HCT116 (cell line): ENCODE measurements at regions not wholly inside any gene's neighbourhood (a gene's known extent, or its start where the extent isn't known, plus 50 kb on each side); places are given as distances from the start of the nearest gene placed in this dataset.

Experiments used
- ATAC-seq: fragments of 200-7000 bp; cut with Tn5 transposase; 2 replicates; pipeline ENCODE4 v1.9.1; 2020; ENCODE audit warnings: mild to moderate bottlenecking, moderate library complexity
- BruUV-seq: library from RNA; stranded (reverse); fragments of 400-500 nt; replicated peaks from 2 replicates; lab custom pipeline; 2021; lab: Mats Ljungman, UMichigan
- CTCF ChIA-PET: fragments of 300-600 bp; sonication (Branson Sonifier 250); formaldehyde crosslinking; loops from one replicate; lab custom pipeline; 2021; ENCODE audit warnings: antibody characterized with exemption; lab: Charles Lee
- POLR2A ChIA-PET: fragments of 300-600, 350-600 bp; sonication (Branson Sonifier 250); formaldehyde crosslinking; loops from one replicate; lab custom pipeline; 2021; ENCODE audit warnings: antibody characterized with exemption; lab: Charles Lee
- RAD21 ChIA-PET, 2 experiments: fragments of 300-600 bp; sonication (Branson Sonifier 250); formaldehyde crosslinking; loops; one replicate each; lab custom pipeline; 2023; ENCODE audit warnings: low total read pairs in 2 of 2; ENCODE audit not compliant: uncharacterized antibody in 2 of 2, unreplicated experiment in 2 of 2, low non-redundant PET in 1 of 2; lab: Charles Lee
- DNase-seq: peaks from one replicate; pipeline ENCODE4 v3.0.0-alpha.2; 2010; ENCODE audit warnings: low read depth, low spot score
- H2AFZ ChIP-seq: fragments of 200-600 bp; shearing (Covaris generic), sonication (generic); 2 replicates; pipeline ENCODE4 v1.6.1; 2017; ENCODE audit warnings: low read depth, mixed run types, mixed read lengths, antibody characterized with exemption, low read length; ENCODE audit not compliant: poor library complexity, severe bottlenecking
- H3K27ac ChIP-seq: 2 replicates; pipeline ENCODE4 v1.5.1; 2012; ENCODE audit warnings: low read depth, low read length
- H3K27me3 ChIP-seq: fragments of 200-600 bp; sonication (generic); 2 replicates; pipeline ENCODE4 v1.6.1; 2016; ENCODE audit warnings: mixed run types, low read length, mixed read lengths; ENCODE audit not compliant: insufficient read depth
- H3K36me3 ChIP-seq, 2 experiments: fragments of 200-500 bp in 1 of 2; fragments of 200-600 bp in 1 of 2; sonication (Bioruptor generic) in 1 of 2; sonication (generic) in 1 of 2; 2 replicates each; pipeline versions ENCODE4 v1.5.1 to v1.6.1; 2014 to 2016; ENCODE audit warnings: low read length in 2 of 2, inconsistent platforms in 1 of 2, mixed read lengths in 1 of 2, mixed run types in 1 of 2; ENCODE audit not compliant: insufficient read depth in 2 of 2, control insufficient read depth in 1 of 2
- H3K4me1 ChIP-seq, 2 experiments: fragments of 200-600 bp in 1 of 2; sonication (generic) in 1 of 2; 2 replicates each; pipeline versions ENCODE4 v1.5.1 to v1.6.1; 2012 to 2017; ENCODE audit warnings: low read length in 2 of 2, inconsistent platforms in 1 of 2, mild to moderate bottlenecking in 1 of 2, mixed read lengths in 1 of 2, mixed run types in 1 of 2, moderate library complexity in 1 of 2; ENCODE audit not compliant: insufficient read depth in 2 of 2, control insufficient read depth in 1 of 2
- H3K4me2 ChIP-seq: fragments of 200-600 bp; sonication (generic); 2 replicates; pipeline ENCODE4 v1.6.1; 2017; ENCODE audit warnings: mixed run types, low read length, mixed read lengths
- H3K4me3 ChIP-seq, 2 experiments: fragments of 200-600 bp in 1 of 2; sonication (generic) in 1 of 2; replicated peaks in 1 of 2; 2 replicates each; pipeline ENCODE4 v1.5.1; 2011 to 2016; ENCODE audit warnings: low read length in 2 of 2, control low read depth in 1 of 2, low read depth in 1 of 2, mild to moderate bottlenecking in 1 of 2, mixed read lengths in 1 of 2, mixed run types in 1 of 2
- H3K79me2 ChIP-seq: fragments of 200-600 bp; sonication (generic); 2 replicates; pipeline ENCODE4 v1.6.1; 2017; ENCODE audit warnings: mild to moderate bottlenecking, mixed run types, low read length, moderate library complexity, mixed read lengths; ENCODE audit not compliant: insufficient read depth
- H3K9ac ChIP-seq: fragments of 200-600 bp; sonication (generic); 2 replicates; pipeline ENCODE4 v1.6.1; 2016; ENCODE audit warnings: low read length, mixed read lengths
- H3K9me2 ChIP-seq: fragments of 200-600 bp; sonication (generic), shearing (Covaris generic); 2 replicates; pipeline ENCODE4 v1.6.1; 2017; ENCODE audit warnings: mixed run types, mild to moderate bottlenecking, moderate library complexity; ENCODE audit not compliant: insufficient read depth
- H3K9me3 ChIP-seq, 2 experiments: fragments of 200-500 bp in 1 of 2; fragments of 200-600 bp in 1 of 2; sonication (Bioruptor generic) in 1 of 2; sonication (generic) in 1 of 2; 2 replicates each; pipeline ENCODE4 v1.6.1; 2014 to 2017; ENCODE audit warnings: low read length in 2 of 2, mixed read lengths in 2 of 2, inconsistent platforms in 1 of 2, low read depth in 1 of 2, mild to moderate bottlenecking in 1 of 2, mixed run types in 1 of 2, moderate library complexity in 1 of 2; ENCODE audit not compliant: control insufficient read depth in 1 of 2, insufficient read depth in 1 of 2
- H4K20me1 ChIP-seq: fragments of 200-600 bp; sonication (generic), shearing (Covaris generic); 2 replicates; pipeline ENCODE4 v1.6.1; 2017; ENCODE audit warnings: mixed run types, mild to moderate bottlenecking, moderate library complexity; ENCODE audit not compliant: insufficient read depth
- CBX3 ChIP-seq: IDR thresholded peaks from 2 replicates; pipeline ENCODE4 v1.6.1; 2012; ENCODE audit warnings: low read depth
- CEBPB ChIP-seq: IDR thresholded peaks from 2 replicates; pipeline ENCODE4 v1.6.1; 2012; ENCODE audit warnings: low read depth
- EGR1 ChIP-seq: IDR thresholded peaks from 2 replicates; pipeline ENCODE4 v1.6.1; 2012; ENCODE audit warnings: low read depth
- ELF1 ChIP-seq: IDR thresholded peaks from 2 replicates; pipeline ENCODE4 v1.6.1; 2012; ENCODE audit warnings: low read depth, borderline replicate concordance
- EZH2 ChIP-seq: fragments of 200-600 bp; sonication (generic); IDR thresholded peaks from 2 replicates; pipeline ENCODE4 v1.6.1; 2017; ENCODE audit warnings: antibody characterized with exemption, mixed run types
- JUND ChIP-seq: IDR thresholded peaks from 2 replicates; pipeline ENCODE4 v1.6.1; 2012
- MAX ChIP-seq: IDR thresholded peaks from 2 replicates; pipeline ENCODE4 v1.6.1; 2012
- POLR2A ChIP-seq: IDR thresholded peaks from 2 replicates; pipeline ENCODE4 v1.7.0; 2011; ENCODE audit warnings: borderline replicate concordance; ENCODE audit not compliant: insufficient read depth, insufficient read length; ENCODE audit errors: extremely low read depth
- POLR2AphosphoS5 ChIP-seq: IDR thresholded peaks from 2 replicates; pipeline ENCODE4 v1.6.1; 2011; ENCODE audit warnings: mild to moderate bottlenecking, low read depth, low read length, moderate library complexity
- RAD21 ChIP-seq: IDR thresholded peaks from 2 replicates; pipeline ENCODE4 v1.6.1; 2012; ENCODE audit warnings: low read depth, mild to moderate bottlenecking
- ZFX ChIP-seq: fragments of 450-650 bp; IDR thresholded peaks from 2 replicates; pipeline ENCODE4 v1.6.1; 2017
- intact Hi-C: fragments of 100-400 bp; cut with micrococcal nuclease; formaldehyde crosslinking; loops from 2 replicates; pipeline ENCODE4 v1.10.0; 2022
- TF ChIP-seq, protein P1 (sequence below): IDR thresholded peaks from 2 replicates; pipeline ENCODE4 v1.6.1; 2012; ENCODE audit warnings: low read depth
- TF ChIP-seq, protein P2 (sequence below): IDR thresholded peaks from 2 replicates; pipeline ENCODE4 v1.6.1; 2011; ENCODE audit warnings: mild to moderate bottlenecking, low read length, moderate library complexity; ENCODE audit not compliant: insufficient replicate concordance; ENCODE audit errors: extremely low read depth

DNA sequence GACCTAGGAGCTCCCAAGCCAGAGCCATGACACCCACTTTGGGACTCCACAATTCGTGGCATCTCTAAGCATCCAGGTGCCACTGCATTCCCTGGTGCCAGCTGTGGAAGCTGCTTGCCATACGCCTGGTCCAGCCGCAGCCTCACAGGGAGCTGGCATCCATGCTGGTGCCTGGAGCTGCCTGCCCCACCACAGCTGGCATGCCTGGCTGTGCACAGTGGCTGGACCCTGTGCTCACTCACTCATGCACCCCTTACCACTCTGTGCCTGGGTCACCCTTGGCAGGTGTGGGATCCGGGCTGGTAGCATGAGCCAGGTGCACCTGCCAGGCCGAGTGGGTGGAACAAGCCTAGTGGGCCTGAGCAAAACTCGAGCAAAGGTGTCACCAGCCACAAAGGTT lies 90.1 kb downstream of the CAVIN4 start (continued):
- no peak for TF ChIP-seq POLR2A

GRCh38 chr9:100669968-100670367 lies 92.1 kb downstream of the CAVIN4 start:
- TF ChIP-seq EZH2, result no peak
- TF ChIP-seq CEBPB, result no peak
- TF ChIP-seq ZFX, result no peak
- TF ChIP-seq JUND, result no peak
- no peak for TF ChIP-seq EGR1
- TF ChIP-seq, protein P1, sequence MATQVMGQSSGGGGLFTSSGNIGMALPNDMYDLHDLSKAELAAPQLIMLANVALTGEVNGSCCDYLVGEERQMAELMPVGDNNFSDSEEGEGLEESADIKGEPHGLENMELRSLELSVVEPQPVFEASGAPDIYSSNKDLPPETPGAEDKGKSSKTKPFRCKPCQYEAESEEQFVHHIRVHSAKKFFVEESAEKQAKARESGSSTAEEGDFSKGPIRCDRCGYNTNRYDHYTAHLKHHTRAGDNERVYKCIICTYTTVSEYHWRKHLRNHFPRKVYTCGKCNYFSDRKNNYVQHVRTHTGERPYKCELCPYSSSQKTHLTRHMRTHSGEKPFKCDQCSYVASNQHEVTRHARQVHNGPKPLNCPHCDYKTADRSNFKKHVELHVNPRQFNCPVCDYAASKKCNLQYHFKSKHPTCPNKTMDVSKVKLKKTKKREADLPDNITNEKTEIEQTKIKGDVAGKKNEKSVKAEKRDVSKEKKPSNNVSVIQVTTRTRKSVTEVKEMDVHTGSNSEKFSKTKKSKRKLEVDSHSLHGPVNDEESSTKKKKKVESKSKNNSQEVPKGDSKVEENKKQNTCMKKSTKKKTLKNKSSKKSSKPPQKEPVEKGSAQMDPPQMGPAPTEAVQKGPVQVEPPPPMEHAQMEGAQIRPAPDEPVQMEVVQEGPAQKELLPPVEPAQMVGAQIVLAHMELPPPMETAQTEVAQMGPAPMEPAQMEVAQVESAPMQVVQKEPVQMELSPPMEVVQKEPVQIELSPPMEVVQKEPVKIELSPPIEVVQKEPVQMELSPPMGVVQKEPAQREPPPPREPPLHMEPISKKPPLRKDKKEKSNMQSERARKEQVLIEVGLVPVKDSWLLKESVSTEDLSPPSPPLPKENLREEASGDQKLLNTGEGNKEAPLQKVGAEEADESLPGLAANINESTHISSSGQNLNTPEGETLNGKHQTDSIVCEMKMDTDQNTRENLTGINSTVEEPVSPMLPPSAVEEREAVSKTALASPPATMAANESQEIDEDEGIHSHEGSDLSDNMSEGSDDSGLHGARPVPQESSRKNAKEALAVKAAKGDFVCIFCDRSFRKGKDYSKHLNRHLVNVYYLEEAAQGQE, result no peak
- TF ChIP-seq MAX, result no peak
- TF ChIP-seq, protein P2, sequence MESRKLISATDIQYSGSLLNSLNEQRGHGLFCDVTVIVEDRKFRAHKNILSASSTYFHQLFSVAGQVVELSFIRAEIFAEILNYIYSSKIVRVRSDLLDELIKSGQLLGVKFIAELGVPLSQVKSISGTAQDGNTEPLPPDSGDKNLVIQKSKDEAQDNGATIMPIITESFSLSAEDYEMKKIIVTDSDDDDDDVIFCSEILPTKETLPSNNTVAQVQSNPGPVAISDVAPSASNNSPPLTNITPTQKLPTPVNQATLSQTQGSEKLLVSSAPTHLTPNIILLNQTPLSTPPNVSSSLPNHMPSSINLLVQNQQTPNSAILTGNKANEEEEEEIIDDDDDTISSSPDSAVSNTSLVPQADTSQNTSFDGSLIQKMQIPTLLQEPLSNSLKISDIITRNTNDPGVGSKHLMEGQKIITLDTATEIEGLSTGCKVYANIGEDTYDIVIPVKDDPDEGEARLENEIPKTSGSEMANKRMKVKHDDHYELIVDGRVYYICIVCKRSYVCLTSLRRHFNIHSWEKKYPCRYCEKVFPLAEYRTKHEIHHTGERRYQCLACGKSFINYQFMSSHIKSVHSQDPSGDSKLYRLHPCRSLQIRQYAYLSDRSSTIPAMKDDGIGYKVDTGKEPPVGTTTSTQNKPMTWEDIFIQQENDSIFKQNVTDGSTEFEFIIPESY, result no peak
- TF ChIP-seq CBX3, result no peak
- TF ChIP-seq RAD21, result no peak
- TF ChIP-seq POLR2AphosphoS5, result no peak
- TF ChIP-seq ELF1, result no peak
- Histone ChIP-seq H3K9me2 (no peaks in the 10 kb centered on the region), H3K4me2 (no peak overlapping the region), H3K79me2 (no peaks in the 10 kb centered on the region), H3K9me3 (no peaks in the 10 kb centered on the region), H3K9ac (no peak overlapping the region), H3K27ac (no peak overlapping the region), H3K36me3 (no peaks in the 10 kb centered on the region), H2AFZ (no peak overlapping the region), H3K4me3 (no peak overlapping the region), H4K20me1 (no peaks in the 10 kb centered on the region), H3K27me3 (peaks cover 17% of the 10 kb centered on the region), H3K4me1 (no peaks in the 10 kb centered on the region)
- DNase-seq (no peak), ATAC-seq (no peak)
- POLR2A ChIA-PET, result no interaction called here
- CTCF ChIA-PET, result no interaction called here
- RAD21 ChIA-PET, result no interaction called here
- intact Hi-C loops, result no loop called here
- no TSS peak for BruUV-seq
